ENCODE measurements at regions not wholly inside any gene's neighbourhood (a gene's known extent, or its start where the extent isn't known, plus 50 kb on each side); places are given as distances from the start of the nearest gene placed in this dataset.

GRCh38 chr5:20114526-20114925 lies 126.5 kb upstream of the CDH18 start:
- H3K9ac ChIP-seq (ENCODE audit: low read depth in 1 of 2, low read length in 2 of 2), result no peak overlapping the region
- H3K27me3 ChIP-seq (ENCODE audit: control insufficient read depth in 4 of 4, insufficient read depth in 4 of 4, low read length in 3 of 4), result no peaks in the 10 kb centered on the region
- no peaks in the 10 kb centered on the region for H3K4me1 ChIP-seq (ENCODE audit: control insufficient read depth in 4 of 4, insufficient read depth in 4 of 4, low read length in 3 of 4)
- TF ChIP-seq FOXA2 (IDR thresholded peaks at IDR 0.05), result no peak
- no peak for TF ChIP-seq JUND (IDR thresholded peaks at IDR 0.05)
- TF ChIP-seq TAF1 (conservative IDR thresholded peaks at IDR 0.05), result no peak
- no peak for TF ChIP-seq CTCF (IDR thresholded peaks at IDR 0.05; ENCODE audit: low read depth, low read length, missing input control)
- no peak for TF ChIP-seq RAD21 (IDR thresholded peaks at IDR 0.05)
- no peak for TF ChIP-seq EGR1 (IDR thresholded peaks at IDR 0.05; ENCODE audit: low read depth in 2 of 2)
- no peak for TF ChIP-seq RXRA (IDR thresholded peaks at IDR 0.05)
- no peak for TF ChIP-seq YY1 (IDR thresholded peaks at IDR 0.05)
- TF ChIP-seq HNF4A (conservative IDR thresholded peaks at IDR 0.05), result no peak
- TF ChIP-seq ATF3 (IDR thresholded peaks at IDR 0.05), result no peak
- TF ChIP-seq HNF4G (IDR thresholded peaks at IDR 0.05), result no peak
- TF ChIP-seq SP1 (IDR thresholded peaks at IDR 0.05), result no peak
- no peak for TF ChIP-seq ZBTB33 (IDR thresholded peaks at IDR 0.05)
- TF ChIP-seq FOXA1 (IDR thresholded peaks at IDR 0.05), result no peak
- no peak for TF ChIP-seq GABPA (IDR thresholded peaks at IDR 0.05 in 1 of 2, conservative IDR thresholded peaks at IDR 0.05 in 1 of 2)
- no peak for TF ChIP-seq NR2F2 (IDR thresholded peaks at IDR 0.05)
- no peak overlapping the region for H3K4me3 ChIP-seq (ENCODE audit: low read depth in 1 of 3, low read length in 3 of 3)
- DNase-seq (ENCODE audit: low spot score), result no peak
- no peaks in the 10 kb centered on the region for H3K9me3 ChIP-seq (ENCODE audit: control insufficient read depth in 4 of 4, low read length in 3 of 4)
- H3K36me3 ChIP-seq (ENCODE audit: control insufficient read depth in 4 of 4, insufficient read depth in 3 of 4, low read depth in 1 of 4, low read length in 3 of 4), result no peaks in the 10 kb centered on the region
- H3K27ac ChIP-seq (ENCODE audit: low read depth in 1 of 2, low read length in 2 of 2), result no peak overlapping the region
- 22% methylated on average over 1 of the region's 1 CpG for WGBS

- TF ChIP-seq FOXA1 (IDR thresholded peaks at IDR 0.05), result no peak
- no peak for TF ChIP-seq EGR1 (IDR thresholded peaks at IDR 0.05; ENCODE audit: low read depth in 2 of 2)
- no peak for TF ChIP-seq ATF3 (IDR thresholded peaks at IDR 0.05)
- no peak for TF ChIP-seq NR2F2 (IDR thresholded peaks at IDR 0.05)
- TF ChIP-seq HNF4A (conservative IDR thresholded peaks at IDR 0.05), result no peak
- no peak for TF ChIP-seq YY1 (IDR thresholded peaks at IDR 0.05)
- TF ChIP-seq TAF1 (conservative IDR thresholded peaks at IDR 0.05), result no peak
- TF ChIP-seq HNF4G (IDR thresholded peaks at IDR 0.05), result no peak
- TF ChIP-seq ZBTB33 (IDR thresholded peaks at IDR 0.05), result no peak
- no peak for TF ChIP-seq CTCF (IDR thresholded peaks at IDR 0.05; ENCODE audit: low read depth, low read length, missing input control)
- no peak for TF ChIP-seq GABPA (IDR thresholded peaks at IDR 0.05 in 1 of 2, conservative IDR thresholded peaks at IDR 0.05 in 1 of 2)
- no peak for TF ChIP-seq JUND (IDR thresholded peaks at IDR 0.05)
- TF ChIP-seq MAX (IDR thresholded peaks at IDR 0.05), result no peak
- 85% methylated on average over 4 of the region's 4 CpGs for WGBS
- no peak overlapping the region for H3K4me3 ChIP-seq (ENCODE audit: low read depth in 1 of 3, low read length in 3 of 3)
- no peak overlapping the region for H3K27ac ChIP-seq (ENCODE audit: low read depth in 1 of 2, low read length in 2 of 2)
- no peaks in the 10 kb centered on the region for H3K27me3 ChIP-seq (ENCODE audit: control insufficient read depth in 4 of 4, insufficient read depth in 4 of 4, low read length in 3 of 4)
- no peaks in the 10 kb centered on the region for H3K36me3 ChIP-seq (ENCODE audit: control insufficient read depth in 4 of 4, insufficient read depth in 3 of 4, low read depth in 1 of 4, low read length in 3 of 4)
- DNase-seq (ENCODE audit: low spot score), result no peak
- H3K4me1 ChIP-seq (ENCODE audit: control insufficient read depth in 4 of 4, insufficient read depth in 4 of 4, low read length in 3 of 4), result no peaks in the 10 kb centered on the region
- H3K9ac ChIP-seq (ENCODE audit: low read depth in 1 of 2, low read length in 2 of 2), result no peak overlapping the region
- peaks cover 0 to 4% (median 0%) of the 10 kb centered on the region in 4 donors for H3K9me3 ChIP-seq (ENCODE audit: control insufficient read depth in 4 of 4, low read length in 3 of 4)
These were observed 125.9 kb upstream of the CDH18 start for GRCh38 chr5:20113931-20114330.
